Right lobe of liver (tissue), 4 donors: ENCODE measurements at regions not wholly inside any gene's neighbourhood (a gene's known extent, or its start where the extent isn't known, plus 50 kb on each side); places are given as distances from the start of the nearest gene placed in this dataset.

ENCODE experiments used
- CTCF ChIP-seq, 4 donors: fragments of 200-600 bp in 3 of 4; fragments of 450-650 bp in 1 of 4; IDR thresholded peaks; one replicate each; pipeline versions ENCODE4 v1.5.1 to v1.8.0; 2016 to 2022; ENCODE audit warnings: antibody characterized with exemption in 4 of 4, mild to moderate bottlenecking in 2 of 4
- POLR2A ChIP-seq: fragments of 450-650 bp; IDR thresholded peaks from one replicate; pipeline ENCODE4 v1.6.1; 2017; ENCODE audit warnings: antibody characterized with exemption, mild to moderate bottlenecking
- donor health status: DM: no; HTN: no; CAD: no.
- donor health status: DM: no; HTN: no; CAD: no.
- donor health status: DM: no; HTN: yes; CAD: no.

- no peak for TF ChIP-seq CTCF (IDR thresholded peaks at IDR 0.05)
- no peak for TF ChIP-seq POLR2A
Observed at GRCh38 chr6:115680621-115681020, 380.1 kb downstream of the FRK start.
